Fibroblast of mammary gland (primary cell): ENCODE measurements at regions not wholly inside any gene's neighbourhood (a gene's known extent, or its start where the extent isn't known, plus 50 kb on each side); places are given as distances from the start of the nearest gene placed in this dataset.
A peak's percentile ranks its signal among the peaks of the same experiment; 100 is the strongest.

Source experiments
- DNase-seq: peaks from one replicate; pipeline ENCODE4 v3.0.0-alpha.2; 2010; ENCODE audit warnings: low read depth
- H3K4me3 ChIP-seq: 2 replicates; pipeline ENCODE4 v1.5.1; 2011; ENCODE audit warnings: low read depth, mild to moderate bottlenecking, low read length, moderate library complexity; ENCODE audit not compliant: control insufficient read depth
- CTCF ChIP-seq: conservative IDR thresholded peaks from 2 replicates; pipeline ENCODE4 v1.5.1; 2011; ENCODE audit warnings: low read depth, low read length, inconsistent platforms; ENCODE audit not compliant: control insufficient read depth, insufficient read depth

- H3K4me3 ChIP-seq, result no peak overlapping the region
- no peak for TF ChIP-seq CTCF
- peak; percentile 79 for DNase-seq
These were observed 433.7 kb downstream of the ENC1 start for GRCh38 chr5:74206579-74207550.

- TF ChIP-seq CTCF, result no peak
- no peak for DNase-seq
- no peak overlapping the region for H3K4me3 ChIP-seq
These were observed 434.6 kb downstream of the ENC1 start for GRCh38 chr5:74205767-74206578.

- DNase-seq, result peak; percentile 30
- TF ChIP-seq CTCF, result no peak
- no peak overlapping the region for H3K4me3 ChIP-seq
These were observed 439.0 kb downstream of the ENC1 start for GRCh38 chr5:74201334-74202081.

- no peak for TF ChIP-seq CTCF
- no peak overlapping the region for H3K4me3 ChIP-seq
- no peak for DNase-seq
These were observed 440.0 kb downstream of the ENC1 start for GRCh38 chr5:74200560-74200959.

GRCh38 chr5:74199436-74200210 lies 440.9 kb downstream of the ENC1 start:
- no peak for TF ChIP-seq CTCF
- H3K4me3 ChIP-seq, result no peak overlapping the region
- DNase-seq, result peak; percentile 36

GRCh38 chr5:74199005-74199404 lies 441.5 kb downstream of the ENC1 start:
- no peak for TF ChIP-seq CTCF
- peak; percentile 44 for DNase-seq
- no peak overlapping the region for H3K4me3 ChIP-seq
